WTC11 (cell line): ENCODE measurements at regions not wholly inside any gene's neighbourhood (a gene's known extent, or its start where the extent isn't known, plus 50 kb on each side); places are given as distances from the start of the nearest gene placed in this dataset.
"Not testable (repeated sequence)": the region's sequence is repeated elsewhere in the genome, so short reads cannot be mapped to it uniquely, and the experiment has no call there.

Source experiments
- TF ChIP-seq, protein P1 (sequence below): sonication (generic); formaldehyde crosslinking; IDR thresholded peaks from 2 replicates; pipeline ENCODE4 v1.8.1; 2022; ENCODE audit warnings: low read depth, missing genetic modification reagents, borderline replicate concordance
- TF ChIP-seq, protein P2 (sequence below): sonication (generic); formaldehyde crosslinking; conservative IDR thresholded peaks from 2 replicates; pipeline ENCODE4 v1.8.1; 2023; ENCODE audit warnings: mild to moderate bottlenecking, low read depth, missing genetic modification reagents, moderate library complexity
- TF ChIP-seq, protein P3 (sequence below): fragments of 250-450 bp; sonication (Bioruptor Pico); IDR thresholded peaks from 2 replicates; pipeline ENCODE4 v1.8.0; 2021; ENCODE audit warnings: mild to moderate bottlenecking
- TF ChIP-seq, protein P4 (sequence below): fragments of 200-600 bp; IDR thresholded peaks from 2 replicates; pipeline ENCODE4 v1.8.0; 2022; ENCODE audit warnings: antibody characterized with exemption

DNA sequence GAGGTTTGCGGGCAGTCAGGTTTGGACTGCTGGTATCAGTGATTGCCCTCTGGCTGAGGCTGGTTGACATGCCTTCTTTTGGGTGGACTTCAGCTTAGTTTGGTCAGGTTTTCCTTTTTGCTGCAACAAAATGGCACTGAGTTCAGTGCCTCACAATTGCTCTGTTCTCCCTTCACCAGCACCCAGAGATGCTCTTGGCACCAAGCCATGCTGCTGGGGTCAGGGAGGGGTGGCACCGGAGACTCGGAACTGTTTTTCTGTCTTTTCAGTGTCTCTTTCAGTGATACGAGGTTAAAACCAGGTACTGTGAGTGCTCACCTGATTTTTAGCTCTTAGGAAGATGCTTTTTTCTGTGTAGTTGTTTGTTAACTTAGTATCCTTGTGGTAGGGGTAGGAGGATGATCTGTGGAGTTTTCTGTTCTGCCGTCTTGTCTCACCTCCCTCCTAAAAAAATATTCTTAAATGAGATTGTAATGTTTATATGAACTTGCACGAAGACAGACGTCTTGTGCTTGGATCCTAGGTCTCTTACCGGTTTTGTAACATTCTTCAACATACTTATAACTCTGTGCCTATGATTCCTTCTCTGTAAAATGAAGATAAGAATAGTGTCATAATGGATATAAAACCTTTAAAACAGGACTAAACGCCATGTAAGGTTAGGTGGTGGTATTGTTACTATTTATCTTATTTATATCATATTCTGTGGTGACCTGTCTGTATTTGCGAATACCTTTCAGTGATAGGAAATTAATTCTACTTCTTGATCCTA, 160.6 kb downstream of the POTEM start:
- TF ChIP-seq, protein P1, sequence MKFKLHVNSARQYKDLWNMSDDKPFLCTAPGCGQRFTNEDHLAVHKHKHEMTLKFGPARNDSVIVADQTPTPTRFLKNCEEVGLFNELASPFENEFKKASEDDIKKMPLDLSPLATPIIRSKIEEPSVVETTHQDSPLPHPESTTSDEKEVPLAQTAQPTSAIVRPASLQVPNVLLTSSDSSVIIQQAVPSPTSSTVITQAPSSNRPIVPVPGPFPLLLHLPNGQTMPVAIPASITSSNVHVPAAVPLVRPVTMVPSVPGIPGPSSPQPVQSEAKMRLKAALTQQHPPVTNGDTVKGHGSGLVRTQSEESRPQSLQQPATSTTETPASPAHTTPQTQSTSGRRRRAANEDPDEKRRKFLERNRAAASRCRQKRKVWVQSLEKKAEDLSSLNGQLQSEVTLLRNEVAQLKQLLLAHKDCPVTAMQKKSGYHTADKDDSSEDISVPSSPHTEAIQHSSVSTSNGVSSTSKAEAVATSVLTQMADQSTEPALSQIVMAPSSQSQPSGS (CRISPR knock-in tag) = not testable (repeated sequence)
- TF ChIP-seq, protein P2, sequence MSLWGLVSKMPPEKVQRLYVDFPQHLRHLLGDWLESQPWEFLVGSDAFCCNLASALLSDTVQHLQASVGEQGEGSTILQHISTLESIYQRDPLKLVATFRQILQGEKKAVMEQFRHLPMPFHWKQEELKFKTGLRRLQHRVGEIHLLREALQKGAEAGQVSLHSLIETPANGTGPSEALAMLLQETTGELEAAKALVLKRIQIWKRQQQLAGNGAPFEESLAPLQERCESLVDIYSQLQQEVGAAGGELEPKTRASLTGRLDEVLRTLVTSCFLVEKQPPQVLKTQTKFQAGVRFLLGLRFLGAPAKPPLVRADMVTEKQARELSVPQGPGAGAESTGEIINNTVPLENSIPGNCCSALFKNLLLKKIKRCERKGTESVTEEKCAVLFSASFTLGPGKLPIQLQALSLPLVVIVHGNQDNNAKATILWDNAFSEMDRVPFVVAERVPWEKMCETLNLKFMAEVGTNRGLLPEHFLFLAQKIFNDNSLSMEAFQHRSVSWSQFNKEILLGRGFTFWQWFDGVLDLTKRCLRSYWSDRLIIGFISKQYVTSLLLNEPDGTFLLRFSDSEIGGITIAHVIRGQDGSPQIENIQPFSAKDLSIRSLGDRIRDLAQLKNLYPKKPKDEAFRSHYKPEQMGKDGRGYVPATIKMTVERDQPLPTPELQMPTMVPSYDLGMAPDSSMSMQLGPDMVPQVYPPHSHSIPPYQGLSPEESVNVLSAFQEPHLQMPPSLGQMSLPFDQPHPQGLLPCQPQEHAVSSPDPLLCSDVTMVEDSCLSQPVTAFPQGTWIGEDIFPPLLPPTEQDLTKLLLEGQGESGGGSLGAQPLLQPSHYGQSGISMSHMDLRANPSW = not testable (repeated sequence)
- TF ChIP-seq, protein P3, sequence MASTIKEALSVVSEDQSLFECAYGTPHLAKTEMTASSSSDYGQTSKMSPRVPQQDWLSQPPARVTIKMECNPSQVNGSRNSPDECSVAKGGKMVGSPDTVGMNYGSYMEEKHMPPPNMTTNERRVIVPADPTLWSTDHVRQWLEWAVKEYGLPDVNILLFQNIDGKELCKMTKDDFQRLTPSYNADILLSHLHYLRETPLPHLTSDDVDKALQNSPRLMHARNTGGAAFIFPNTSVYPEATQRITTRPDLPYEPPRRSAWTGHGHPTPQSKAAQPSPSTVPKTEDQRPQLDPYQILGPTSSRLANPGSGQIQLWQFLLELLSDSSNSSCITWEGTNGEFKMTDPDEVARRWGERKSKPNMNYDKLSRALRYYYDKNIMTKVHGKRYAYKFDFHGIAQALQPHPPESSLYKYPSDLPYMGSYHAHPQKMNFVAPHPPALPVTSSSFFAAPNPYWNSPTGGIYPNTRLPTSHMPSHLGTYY (CRISPR knock-in tag) = not testable (repeated sequence)
- TF ChIP-seq, protein P4, sequence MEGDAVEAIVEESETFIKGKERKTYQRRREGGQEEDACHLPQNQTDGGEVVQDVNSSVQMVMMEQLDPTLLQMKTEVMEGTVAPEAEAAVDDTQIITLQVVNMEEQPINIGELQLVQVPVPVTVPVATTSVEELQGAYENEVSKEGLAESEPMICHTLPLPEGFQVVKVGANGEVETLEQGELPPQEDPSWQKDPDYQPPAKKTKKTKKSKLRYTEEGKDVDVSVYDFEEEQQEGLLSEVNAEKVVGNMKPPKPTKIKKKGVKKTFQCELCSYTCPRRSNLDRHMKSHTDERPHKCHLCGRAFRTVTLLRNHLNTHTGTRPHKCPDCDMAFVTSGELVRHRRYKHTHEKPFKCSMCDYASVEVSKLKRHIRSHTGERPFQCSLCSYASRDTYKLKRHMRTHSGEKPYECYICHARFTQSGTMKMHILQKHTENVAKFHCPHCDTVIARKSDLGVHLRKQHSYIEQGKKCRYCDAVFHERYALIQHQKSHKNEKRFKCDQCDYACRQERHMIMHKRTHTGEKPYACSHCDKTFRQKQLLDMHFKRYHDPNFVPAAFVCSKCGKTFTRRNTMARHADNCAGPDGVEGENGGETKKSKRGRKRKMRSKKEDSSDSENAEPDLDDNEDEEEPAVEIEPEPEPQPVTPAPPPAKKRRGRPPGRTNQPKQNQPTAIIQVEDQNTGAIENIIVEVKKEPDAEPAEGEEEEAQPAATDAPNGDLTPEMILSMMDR = not testable (repeated sequence)
